OCI-LY7 (cell line): ENCODE measurements at regions not wholly inside any gene's neighbourhood (a gene's known extent, or its start where the extent isn't known, plus 50 kb on each side); places are given as distances from the start of the nearest gene placed in this dataset.
"Not testable (repeated sequence)": the region's sequence is repeated elsewhere in the genome, so short reads cannot be mapped to it uniquely, and the experiment has no call there.

Experiments used
- BruUV-seq: library from RNA; stranded (reverse); fragments of 400-500 nt; replicated peaks from 2 replicates; lab custom pipeline; 2021; lab: Mats Ljungman, UMichigan
- CTCF ChIA-PET: fragments of 300-600 bp; sonication (Branson Sonifier 250); formaldehyde crosslinking; loops from one replicate; lab custom pipeline; 2022; ENCODE audit warnings: antibody characterized with exemption; ENCODE audit not compliant: unreplicated experiment; lab: Charles Lee
- POLR2A ChIA-PET: fragments of 300-600 bp; sonication (Branson Sonifier 250); formaldehyde crosslinking; loops from one replicate; lab custom pipeline; 2022; ENCODE audit warnings: antibody characterized with exemption; lab: Charles Lee
- DNase-seq: peaks from one replicate; pipeline ENCODE4 v3.0.0-alpha.2; 2015; ENCODE audit warnings: low spot score
- H2AFZ ChIP-seq: fragments of 200-600 bp; sonication (generic), shearing (Covaris generic); 2 replicates; pipeline ENCODE4 v1.6.1; 2014; ENCODE audit warnings: mild to moderate bottlenecking, antibody characterized with exemption, low read length, moderate library complexity
- H3K27ac ChIP-seq: fragments of 200-600 bp; sonication (generic); 2 replicates; pipeline ENCODE4 v1.5.1; 2014; ENCODE audit warnings: mixed run types, low read depth, mild to moderate bottlenecking, moderate library complexity, low read length, inconsistent platforms; ENCODE audit not compliant: poor library complexity, severe bottlenecking
- H3K36me3 ChIP-seq: fragments of 200-600 bp; sonication (generic); 2 replicates; pipeline ENCODE4 v1.6.1; 2014; ENCODE audit warnings: mild to moderate bottlenecking, antibody characterized with exemption, low read length, moderate library complexity, mixed read lengths; ENCODE audit not compliant: insufficient read depth
- H3K4me1 ChIP-seq: fragments of 200-600 bp; sonication (generic); 2 replicates; pipeline ENCODE4 v1.5.1; 2014; ENCODE audit warnings: mild to moderate bottlenecking, low read length; ENCODE audit not compliant: insufficient read depth, poor library complexity, severe bottlenecking
- H3K4me2 ChIP-seq: fragments of 200-600 bp; sonication (generic); 2 replicates; pipeline ENCODE4 v1.6.1; 2014; ENCODE audit warnings: mild to moderate bottlenecking, low read length
- H3K4me3 ChIP-seq: fragments of 200-600 bp; sonication (generic); 2 replicates; pipeline ENCODE4 v1.5.1; 2014; ENCODE audit warnings: mild to moderate bottlenecking, low read depth, low read length; ENCODE audit not compliant: poor library complexity, severe bottlenecking
- H3K79me2 ChIP-seq: fragments of 200-600 bp; sonication (generic); 2 replicates; pipeline ENCODE4 v1.6.1; 2016; ENCODE audit warnings: low read depth, mild to moderate bottlenecking, low read length, moderate library complexity, mixed read lengths; ENCODE audit not compliant: insufficient read depth
- H3K9me2 ChIP-seq: fragments of 200-600 bp; sonication (generic); 2 replicates; pipeline ENCODE4 v1.6.1; 2016; ENCODE audit warnings: mild to moderate bottlenecking, low read length, mixed read lengths; ENCODE audit not compliant: insufficient read depth
- H3K9me3 ChIP-seq: fragments of 200-600 bp; sonication (generic); 2 replicates; pipeline ENCODE4 v1.6.1; 2014; ENCODE audit warnings: mild to moderate bottlenecking, mixed run types, low read length, mixed read lengths
- H4K20me1 ChIP-seq: fragments of 200-600 bp; sonication (generic); 2 replicates; pipeline ENCODE4 v1.6.1; 2014; ENCODE audit warnings: mild to moderate bottlenecking, antibody characterized with exemption, low read length, moderate library complexity, mixed read lengths; ENCODE audit not compliant: insufficient read depth
- EZH2phosphoT487 ChIP-seq: fragments of 200-600 bp; sonication (generic); IDR thresholded peaks from 2 replicates; pipeline ENCODE4 v1.6.1; 2018; ENCODE audit warnings: low read depth, borderline replicate concordance, mild to moderate bottlenecking, mixed run types, antibody characterized with exemption, low read length, moderate library complexity, mixed read lengths
- intact Hi-C: fragments of 100-400 bp; cut with micrococcal nuclease; formaldehyde crosslinking; loops from one replicate; pipeline ENCODE4 v1.10.0; 2022; ENCODE audit not compliant: unreplicated experiment
- TF ChIP-seq, protein P1 (sequence below): fragments of 200-600 bp; sonication (generic); conservative IDR thresholded peaks from 2 replicates; pipeline ENCODE4 v1.5.1; 2014; ENCODE audit warnings: mild to moderate bottlenecking, antibody characterized with exemption, low read length, moderate library complexity, mixed read lengths

DNA sequence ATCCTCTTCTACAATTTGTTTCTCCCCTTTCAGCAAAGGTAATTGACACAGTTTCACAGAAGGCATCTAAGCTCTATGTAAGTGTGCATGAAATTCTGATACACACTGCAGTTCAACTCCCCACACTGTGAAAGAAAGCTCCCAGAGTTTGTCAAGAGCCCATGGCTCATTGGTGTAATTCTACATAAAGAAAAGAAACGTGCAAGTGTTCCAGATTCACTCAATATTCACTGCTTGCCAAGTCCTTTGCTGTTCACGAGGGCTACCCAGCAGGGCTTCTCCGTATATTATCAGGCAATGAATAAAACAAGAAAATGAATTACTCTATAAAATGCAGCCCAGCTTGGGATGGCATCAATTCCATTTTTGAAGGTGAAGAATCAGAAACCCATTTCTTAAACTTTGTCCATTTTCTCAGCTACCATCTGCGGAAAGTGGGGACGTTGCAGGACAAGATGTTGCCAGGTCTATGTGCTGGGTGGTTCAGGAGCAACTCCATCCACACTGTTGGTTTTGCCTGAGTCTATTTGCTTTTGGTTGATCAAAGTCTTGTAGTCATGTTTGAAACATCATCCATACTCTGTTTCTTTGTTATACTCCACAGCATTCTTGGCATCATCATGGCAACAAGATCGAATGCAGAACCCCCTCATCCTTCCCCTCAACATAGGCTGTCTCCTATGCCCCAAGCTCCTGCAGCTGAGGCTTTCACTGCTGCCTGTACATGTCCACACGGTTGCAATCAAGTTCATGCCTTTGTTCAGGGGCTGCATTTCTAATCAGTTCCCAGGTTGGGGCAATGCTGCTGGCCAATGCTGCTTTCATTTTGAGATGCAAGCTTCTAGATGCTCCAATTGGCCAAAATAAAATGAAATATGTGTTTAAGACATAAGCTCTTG lies 301.8 kb downstream of the MED10 start:
- no peak for TF ChIP-seq EZH2phosphoT487
- TF ChIP-seq, protein P1, sequence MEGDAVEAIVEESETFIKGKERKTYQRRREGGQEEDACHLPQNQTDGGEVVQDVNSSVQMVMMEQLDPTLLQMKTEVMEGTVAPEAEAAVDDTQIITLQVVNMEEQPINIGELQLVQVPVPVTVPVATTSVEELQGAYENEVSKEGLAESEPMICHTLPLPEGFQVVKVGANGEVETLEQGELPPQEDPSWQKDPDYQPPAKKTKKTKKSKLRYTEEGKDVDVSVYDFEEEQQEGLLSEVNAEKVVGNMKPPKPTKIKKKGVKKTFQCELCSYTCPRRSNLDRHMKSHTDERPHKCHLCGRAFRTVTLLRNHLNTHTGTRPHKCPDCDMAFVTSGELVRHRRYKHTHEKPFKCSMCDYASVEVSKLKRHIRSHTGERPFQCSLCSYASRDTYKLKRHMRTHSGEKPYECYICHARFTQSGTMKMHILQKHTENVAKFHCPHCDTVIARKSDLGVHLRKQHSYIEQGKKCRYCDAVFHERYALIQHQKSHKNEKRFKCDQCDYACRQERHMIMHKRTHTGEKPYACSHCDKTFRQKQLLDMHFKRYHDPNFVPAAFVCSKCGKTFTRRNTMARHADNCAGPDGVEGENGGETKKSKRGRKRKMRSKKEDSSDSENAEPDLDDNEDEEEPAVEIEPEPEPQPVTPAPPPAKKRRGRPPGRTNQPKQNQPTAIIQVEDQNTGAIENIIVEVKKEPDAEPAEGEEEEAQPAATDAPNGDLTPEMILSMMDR: no peak
- no peak overlapping the region for H3K4me3 ChIP-seq
- no TSS peak for BruUV-seq
- CTCF ChIA-PET: no interaction called here
- intact Hi-C loops: no loop called here
- H3K27ac ChIP-seq: no peak overlapping the region
- no peaks in the 10 kb centered on the region for H3K4me1 ChIP-seq
- H3K9me2 ChIP-seq: no peaks in the 10 kb centered on the region
- POLR2A ChIA-PET: no interaction called here
- H3K36me3 ChIP-seq: no peaks in the 10 kb centered on the region
- H2AFZ ChIP-seq: no peak overlapping the region
- no peaks in the 10 kb centered on the region for H3K9me3 ChIP-seq
- no peak for DNase-seq
- H3K79me2 ChIP-seq: no peaks in the 10 kb centered on the region
- H4K20me1 ChIP-seq: no peaks in the 10 kb centered on the region
- no peak overlapping the region for H3K4me2 ChIP-seq

DNA sequence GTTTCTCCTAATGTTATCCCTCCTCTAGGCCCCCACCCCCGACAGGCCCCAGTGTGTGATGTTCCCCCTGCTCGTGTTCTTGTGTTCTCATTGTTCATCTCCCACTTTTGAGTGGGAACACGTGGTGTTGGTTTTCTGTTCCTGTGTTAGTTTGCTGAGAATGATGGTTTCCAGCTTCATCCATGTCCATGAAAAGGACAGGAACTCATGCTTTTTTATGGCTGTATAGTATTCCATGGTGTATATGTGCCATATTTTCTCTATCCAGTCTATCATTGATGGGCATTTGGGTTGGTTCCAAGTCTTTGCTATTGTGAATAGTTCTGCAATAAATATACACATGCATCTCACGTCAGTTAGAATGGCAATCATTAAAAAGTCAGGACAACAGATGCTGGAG lies 305.9 kb downstream of the MED10 start:
- POLR2A ChIA-PET, intact Hi-C loops, H3K4me3 ChIP-seq, H4K20me1 ChIP-seq, DNase-seq, H3K27ac ChIP-seq, BruUV-seq, H3K4me2 ChIP-seq, H3K9me3 ChIP-seq, CTCF ChIA-PET, H3K4me1 ChIP-seq, H2AFZ ChIP-seq, H3K79me2 ChIP-seq, H3K9me2 ChIP-seq, H3K36me3 ChIP-seq: not testable (repeated sequence)

DNA sequence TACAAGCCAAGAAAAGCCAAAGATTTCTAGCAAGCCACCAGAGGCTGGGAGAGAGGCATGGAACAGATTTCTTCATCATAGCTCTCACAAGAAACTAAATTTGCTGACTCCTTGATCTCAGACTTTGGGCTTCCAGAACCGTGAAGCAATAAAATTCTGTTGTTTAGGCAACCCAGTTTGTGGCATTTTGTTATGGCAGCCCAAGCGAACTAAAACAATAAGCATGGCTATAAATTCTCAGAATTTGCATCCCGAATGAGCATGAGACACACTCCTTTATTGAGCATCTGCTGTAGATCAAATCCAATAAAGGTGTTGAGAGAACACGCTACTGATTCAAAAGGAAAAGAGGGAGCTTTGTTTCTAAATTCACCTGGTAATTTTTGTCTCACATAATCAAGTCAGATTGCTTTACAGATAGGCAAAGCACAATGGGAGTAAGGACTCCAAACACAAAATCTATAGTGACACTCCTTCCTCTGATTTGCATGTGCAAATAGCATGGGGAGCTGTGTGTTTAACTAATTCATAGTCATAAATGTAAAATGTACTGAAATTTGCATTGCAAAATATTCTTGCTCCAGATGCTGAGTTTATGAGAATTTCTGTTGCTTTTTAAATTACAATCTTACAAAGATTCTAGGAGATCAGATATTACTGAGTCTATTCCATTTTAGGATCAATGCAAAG lies 308.7 kb downstream of the MED10 start:
- DNase-seq: no peak
- Histone ChIP-seq H3K36me3 (no peaks in the 10 kb centered on the region), H3K27ac (no peak overlapping the region), H4K20me1 (no peaks in the 10 kb centered on the region), H3K4me2 (no peak overlapping the region), H3K4me3 (no peak overlapping the region), H2AFZ (no peak overlapping the region), H3K9me3 (no peaks in the 10 kb centered on the region), H3K4me1 (no peaks in the 10 kb centered on the region), H3K9me2 (no peaks in the 10 kb centered on the region), H3K79me2 (no peaks in the 10 kb centered on the region)
- TF ChIP-seq EZH2phosphoT487: no peak
- TF ChIP-seq, protein P1: no peak
- ChIA-PET POLR2A (interaction anchor here (1.0 kb wide), 1 partner anchor 78 kb away, joined by 3 read pairs; no protein-coding TSS in a partner anchor), CTCF (no interaction called here)
- no TSS peak for BruUV-seq
- intact Hi-C loops: no loop called here
